ENCODE measurements at regions not wholly inside any gene's neighbourhood (a gene's known extent, or its start where the extent isn't known, plus 50 kb on each side); places are given as distances from the start of the nearest gene placed in this dataset.

DNA sequence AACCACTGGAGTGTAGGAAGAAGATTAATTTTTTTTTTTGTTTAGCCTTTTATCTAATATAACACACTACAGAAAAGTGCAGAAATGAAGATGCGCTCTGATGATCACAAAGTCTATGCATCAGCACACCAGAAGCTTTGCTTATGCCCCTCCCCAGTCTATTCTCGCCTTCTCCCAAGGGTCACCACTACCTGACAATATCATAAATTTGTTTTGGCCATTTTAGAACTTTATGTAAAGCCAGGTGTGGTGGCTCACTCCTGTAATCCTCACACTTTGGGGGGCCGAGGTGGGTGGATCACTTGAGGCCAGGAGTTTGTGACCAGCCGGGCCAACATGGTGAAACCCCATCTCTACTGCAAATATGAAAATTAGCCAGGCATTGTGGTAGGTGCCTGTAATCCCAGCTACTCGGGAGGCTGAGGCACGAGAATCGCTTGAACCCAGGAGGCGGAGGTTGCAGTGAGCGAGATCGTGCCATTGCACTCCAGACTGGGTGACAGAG, 231.3 kb downstream of the FOXD2 start:
- no peaks in the 10 kb centered on the region for H3K27me3 ChIP-seq (ENCODE audit: control insufficient read depth, insufficient read depth, low read length)
- peaks cover 3% of the 10 kb centered on the region in 2 donors for H3K9me3 Mint-ChIP-seq
- H3K27ac ChIP-seq (ENCODE audit: low read length) = no peak overlapping the region
- no peaks in the 10 kb centered on the region for H3K4me1 Mint-ChIP-seq
- DNase-seq (no peak), ATAC-seq (no peak)
- 80% methylated on average over 8 of the region's 10 CpGs for WGBS (ENCODE audit: insufficient coverage)
- no peak overlapping the region for H3K4me3 Mint-ChIP-seq
- intact Hi-C loops (cut with micrococcal nuclease) = no loop called here
- no peaks in the 10 kb centered on the region for H3K9me3 ChIP-seq (ENCODE audit: control insufficient read depth, insufficient read depth, low read length)
- H3K36me3 ChIP-seq (ENCODE audit: control insufficient read depth, insufficient read depth, low read length) = no peaks in the 10 kb centered on the region
- H3K4me1 ChIP-seq (ENCODE audit: control insufficient read depth, insufficient read depth, low read length) = no peaks in the 10 kb centered on the region
- peaks cover 7 to 35% of the 10 kb centered on the region in 2 donors for H3K27me3 Mint-ChIP-seq (ENCODE audit: low read depth in 2 of 2)
- peaks cover 8% of the 10 kb centered on the region for H3K36me3 Mint-ChIP-seq
- TF ChIP-seq, protein P1, sequence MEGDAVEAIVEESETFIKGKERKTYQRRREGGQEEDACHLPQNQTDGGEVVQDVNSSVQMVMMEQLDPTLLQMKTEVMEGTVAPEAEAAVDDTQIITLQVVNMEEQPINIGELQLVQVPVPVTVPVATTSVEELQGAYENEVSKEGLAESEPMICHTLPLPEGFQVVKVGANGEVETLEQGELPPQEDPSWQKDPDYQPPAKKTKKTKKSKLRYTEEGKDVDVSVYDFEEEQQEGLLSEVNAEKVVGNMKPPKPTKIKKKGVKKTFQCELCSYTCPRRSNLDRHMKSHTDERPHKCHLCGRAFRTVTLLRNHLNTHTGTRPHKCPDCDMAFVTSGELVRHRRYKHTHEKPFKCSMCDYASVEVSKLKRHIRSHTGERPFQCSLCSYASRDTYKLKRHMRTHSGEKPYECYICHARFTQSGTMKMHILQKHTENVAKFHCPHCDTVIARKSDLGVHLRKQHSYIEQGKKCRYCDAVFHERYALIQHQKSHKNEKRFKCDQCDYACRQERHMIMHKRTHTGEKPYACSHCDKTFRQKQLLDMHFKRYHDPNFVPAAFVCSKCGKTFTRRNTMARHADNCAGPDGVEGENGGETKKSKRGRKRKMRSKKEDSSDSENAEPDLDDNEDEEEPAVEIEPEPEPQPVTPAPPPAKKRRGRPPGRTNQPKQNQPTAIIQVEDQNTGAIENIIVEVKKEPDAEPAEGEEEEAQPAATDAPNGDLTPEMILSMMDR (IDR thresholded peaks at IDR 0.05) = no peak
- H3K27ac Mint-ChIP-seq = no peak overlapping the region
- H3K4me3 ChIP-seq (ENCODE audit: low read length) = no peak overlapping the region

DNA sequence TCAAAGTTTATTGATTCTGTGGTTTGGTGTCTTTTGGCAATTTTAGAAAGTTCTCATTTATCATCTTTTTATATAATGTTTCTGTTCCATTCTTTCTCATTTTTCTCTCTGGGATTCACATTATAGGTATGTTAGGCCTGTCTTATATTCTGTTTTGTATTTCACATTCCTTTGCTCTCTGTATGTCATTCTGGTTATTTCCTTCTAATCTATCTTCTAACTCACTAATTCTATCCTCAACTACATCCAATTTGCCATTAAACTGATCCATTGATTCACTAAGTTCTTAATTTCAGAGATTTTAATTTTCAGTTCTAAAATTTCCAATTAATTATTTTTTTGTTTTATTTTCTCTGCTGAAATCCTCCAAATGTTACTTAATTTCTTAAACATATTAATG, 234.8 kb downstream of the FOXD2 start:
- TF ChIP-seq, protein P1 (IDR thresholded peaks at IDR 0.05) = no peak
- H3K36me3 Mint-ChIP-seq = peaks cover 8% of the 10 kb centered on the region
- Histone ChIP-seq H3K4me1 (ENCODE audit: control insufficient read depth, insufficient read depth, low read length) (no peaks in the 10 kb centered on the region), H3K27ac (ENCODE audit: low read length) (no peak overlapping the region), H3K4me3 (ENCODE audit: low read length) (no peak overlapping the region), H3K9me3 (ENCODE audit: control insufficient read depth, insufficient read depth, low read length) (no peaks in the 10 kb centered on the region), H3K27me3 (ENCODE audit: control insufficient read depth, insufficient read depth, low read length) (no peaks in the 10 kb centered on the region), H3K36me3 (ENCODE audit: control insufficient read depth, insufficient read depth, low read length) (no peaks in the 10 kb centered on the region)
- H3K27me3 Mint-ChIP-seq (ENCODE audit: low read depth in 2 of 2) = peaks cover 18 to 28% of the 10 kb centered on the region in 2 donors
- intact Hi-C loops (cut with micrococcal nuclease) = no loop called here
- DNase-seq = no peak
- no peaks in the 10 kb centered on the region for H3K4me1 Mint-ChIP-seq
- no peak for ATAC-seq
- H3K9me3 Mint-ChIP-seq = peaks cover 3% of the 10 kb centered on the region in 2 donors
- no peak overlapping the region for H3K27ac Mint-ChIP-seq
- H3K4me3 Mint-ChIP-seq = no peak overlapping the region

DNA sequence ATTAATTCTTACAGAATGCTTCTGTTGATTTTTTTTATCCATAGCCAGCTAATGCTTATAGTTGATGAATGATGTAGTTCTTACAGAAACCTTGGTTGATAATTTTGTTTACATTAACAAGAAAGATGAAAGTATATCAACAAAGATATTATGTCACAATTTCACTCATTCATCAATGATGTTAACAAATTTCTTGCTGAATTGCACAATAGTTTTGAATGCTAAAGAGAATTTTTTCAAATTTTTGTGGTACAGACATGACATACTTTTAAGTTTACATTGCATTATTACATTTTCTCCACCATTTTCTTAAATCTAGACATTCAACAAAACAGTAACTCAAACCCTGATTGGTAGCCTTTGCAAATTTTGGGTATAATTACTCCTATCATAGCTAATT, 236.3 kb downstream of the FOXD2 start:
- Histone ChIP-seq H3K27me3 (ENCODE audit: control insufficient read depth, insufficient read depth, low read length) (no peaks in the 10 kb centered on the region), H3K4me3 (ENCODE audit: low read length) (no peak overlapping the region), H3K27ac (ENCODE audit: low read length) (no peak overlapping the region), H3K4me1 (ENCODE audit: control insufficient read depth, insufficient read depth, low read length) (no peaks in the 10 kb centered on the region), H3K36me3 (ENCODE audit: control insufficient read depth, insufficient read depth, low read length) (no peaks in the 10 kb centered on the region), H3K9me3 (ENCODE audit: control insufficient read depth, insufficient read depth, low read length) (no peaks in the 10 kb centered on the region)
- TF ChIP-seq, protein P1 (IDR thresholded peaks at IDR 0.05) = no peak
- H3K4me1 Mint-ChIP-seq = no peaks in the 10 kb centered on the region
- DNase-seq (no peak), ATAC-seq (no peak)
- no peak overlapping the region for H3K27ac Mint-ChIP-seq
- no peak overlapping the region for H3K4me3 Mint-ChIP-seq
- intact Hi-C loops (cut with micrococcal nuclease) = no loop called here
- H3K36me3 Mint-ChIP-seq = peaks cover 8% of the 10 kb centered on the region
- H3K9me3 Mint-ChIP-seq = peaks cover 3% of the 10 kb centered on the region in 2 donors
- H3K27me3 Mint-ChIP-seq (ENCODE audit: low read depth in 2 of 2) = peaks cover 13 to 28% of the 10 kb centered on the region in 2 donors

DNA sequence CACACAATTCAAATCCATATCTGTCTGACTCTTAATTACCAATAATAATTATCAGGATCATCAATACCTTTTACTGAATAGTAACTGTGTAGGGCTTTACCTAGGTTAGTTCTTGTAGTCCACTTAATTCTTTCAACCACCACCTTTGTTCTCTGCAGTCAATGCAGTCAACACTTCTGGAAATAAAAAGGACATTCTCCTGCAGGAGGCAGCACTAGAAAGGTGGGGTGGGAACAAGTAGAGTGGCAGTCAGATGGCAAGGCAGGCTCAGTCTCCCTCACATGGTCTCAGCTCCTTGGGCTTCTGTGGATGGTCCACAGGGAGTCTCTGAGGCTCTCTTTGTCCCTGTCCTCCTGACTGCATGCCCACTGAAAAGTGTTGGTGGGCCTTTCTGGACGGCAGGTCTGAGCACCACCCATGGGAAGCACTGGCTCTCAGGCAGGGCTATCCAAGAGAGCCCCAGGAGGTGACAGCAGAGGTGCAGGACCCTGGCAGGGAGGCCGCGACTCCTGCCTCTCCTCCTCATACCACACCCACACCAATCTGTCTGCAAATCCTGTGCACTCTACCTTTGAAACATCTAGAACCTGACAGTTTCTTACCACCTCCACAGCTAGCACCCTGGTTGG, 237.3 kb downstream of the FOXD2 start:
- H3K27me3 ChIP-seq (ENCODE audit: control insufficient read depth, insufficient read depth, low read length) = no peaks in the 10 kb centered on the region
- no peaks in the 10 kb centered on the region for H3K9me3 ChIP-seq (ENCODE audit: control insufficient read depth, insufficient read depth, low read length)
- peaks cover 3% of the 10 kb centered on the region in 2 donors for H3K9me3 Mint-ChIP-seq
- 89% methylated on average over 3 of the region's 3 CpGs for WGBS (ENCODE audit: insufficient coverage)
- no peaks in the 10 kb centered on the region for H3K36me3 ChIP-seq (ENCODE audit: control insufficient read depth, insufficient read depth, low read length)
- H3K4me3 Mint-ChIP-seq = no peak overlapping the region
- H3K4me1 Mint-ChIP-seq = no peaks in the 10 kb centered on the region
- no peaks in the 10 kb centered on the region for H3K4me1 ChIP-seq (ENCODE audit: control insufficient read depth, insufficient read depth, low read length)
- H3K27ac Mint-ChIP-seq = no peak overlapping the region
- ATAC-seq (no peak), DNase-seq (no peak)
- H3K4me3 ChIP-seq (ENCODE audit: low read length) = no peak overlapping the region
- TF ChIP-seq, protein P1 (IDR thresholded peaks at IDR 0.05) = no peak
- H3K27ac ChIP-seq (ENCODE audit: low read length) = no peak overlapping the region
- intact Hi-C loops (cut with micrococcal nuclease) = no loop called here
- peaks cover 8% of the 10 kb centered on the region for H3K36me3 Mint-ChIP-seq
- peaks cover 13 to 26% of the 10 kb centered on the region in 2 donors for H3K27me3 Mint-ChIP-seq (ENCODE audit: low read depth in 2 of 2)
